ENCODE measurements at regions not wholly inside any gene's neighbourhood (a gene's known extent, or its start where the extent isn't known, plus 50 kb on each side); places are given as distances from the start of the nearest gene placed in this dataset.

DNA sequence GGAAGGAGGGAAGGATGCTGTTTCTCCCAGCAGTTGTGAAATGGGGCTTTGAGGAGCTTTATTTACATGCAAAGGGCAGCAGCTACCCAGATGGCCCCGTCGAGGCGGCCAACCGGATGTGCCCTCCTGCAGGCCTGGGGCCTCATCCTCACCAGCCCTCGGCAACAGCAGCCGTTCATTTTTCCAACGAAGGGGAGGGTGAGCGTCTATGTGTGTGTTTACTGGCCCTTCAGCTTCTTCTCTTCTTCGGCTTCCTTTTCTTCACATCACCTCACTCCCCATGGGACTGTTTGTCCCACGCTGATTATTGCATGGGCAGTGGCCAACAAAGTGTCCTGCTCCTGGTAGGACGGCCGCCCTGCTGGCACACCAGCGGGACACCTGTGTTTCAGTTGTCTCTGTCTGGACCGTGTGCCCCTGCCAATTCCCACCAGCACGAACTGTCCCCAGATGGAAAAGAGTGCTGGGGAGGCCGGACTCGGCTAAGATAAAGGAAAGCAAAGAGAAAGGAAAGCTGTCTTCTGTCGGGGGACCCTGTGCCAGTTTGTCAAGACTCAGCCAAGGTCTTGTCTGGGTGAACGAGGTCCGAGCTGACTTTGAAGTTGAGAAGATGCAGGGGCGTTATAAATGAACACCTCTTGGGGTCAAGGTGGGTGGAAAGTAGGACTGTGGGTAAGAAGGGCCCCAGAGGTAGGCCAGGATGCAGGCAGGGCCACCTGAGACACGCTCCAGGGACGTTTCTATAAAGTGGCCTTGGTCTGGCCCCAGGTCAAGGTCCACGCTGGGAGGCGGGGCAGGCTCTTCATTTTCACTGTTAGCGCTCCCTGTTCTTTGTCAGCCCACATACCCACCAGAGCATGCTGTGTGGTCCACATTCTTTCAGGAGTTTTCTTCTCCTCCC is 57.0 kb downstream of the FAM50B start:
- no peak overlapping the region for H3K27ac ChIP-seq (ENCODE audit: extremely low read depth, low read depth, low read length)
- no peaks in the 10 kb centered on the region for H4K20me1 ChIP-seq (replicated peaks; ENCODE audit: control insufficient read depth, insufficient read depth, low read length)
- no peaks in the 10 kb centered on the region for H3K36me3 ChIP-seq (ENCODE audit: control insufficient read depth, insufficient read depth, low read length)
- in situ Hi-C loops (cut with MboI) (no loop called here), intact Hi-C loops (cut with micrococcal nuclease) (no loop called here)
- no peaks in the 10 kb centered on the region for H3K79me2 ChIP-seq (ENCODE audit: control insufficient read depth, insufficient read depth, low read length)
- peaks cover 2 to 4% of the 10 kb centered on the region in 2 experiments; a peak in 4 of 5 replicates for H3K4me1 ChIP-seq (replicated peaks in 1 of 2; ENCODE audit: control insufficient read depth in 2 of 2, insufficient read depth in 2 of 2, low read length in 2 of 2)
- FAIRE-seq: no peak
- no peaks in the 10 kb centered on the region for H3K9me1 ChIP-seq (ENCODE audit: control insufficient read depth, insufficient read depth, low read length)
- no peaks in the 10 kb centered on the region for H3K9me3 ChIP-seq (replicated peaks; ENCODE audit: control insufficient read depth, insufficient read depth, low read depth, low read length)
- no peak for ATAC-seq
- ChIA-PET POLR2A (interaction anchor here (0.6 to 0.7 kb wide), 2 partner anchors 10 to 152 kb away, joined by 3 read pairs; no protein-coding TSS in a partner anchor), CTCF (ENCODE audit: low intra/inter-chr PET ratio) (no interaction called here)
- 31% methylated on average over 26 of the region's 26 CpGs for WGBS (ENCODE audit: insufficient coverage, low coverage, missing lambda C conversion rate)
- BruUV-seq (replicated peaks): no TSS peak
- no peak overlapping the region for H3K4me3 ChIP-seq
- H3K27me3 ChIP-seq (ENCODE audit: control insufficient read depth in 2 of 2, insufficient read depth in 2 of 2, low read length in 2 of 2): peaks cover 6 to 43% of the 10 kb centered on the region in 2 experiments; a peak in 4 of 5 replicates
- H3K4me2 ChIP-seq (ENCODE audit: insufficient read depth, low read length): no peak overlapping the region
- no peak overlapping the region for H2AFZ ChIP-seq (ENCODE audit: low read depth, low read length)
- no peak overlapping the region for H3K9ac ChIP-seq (ENCODE audit: insufficient read depth in 1 of 2, low read depth in 2 of 2, low read length in 2 of 2)
- DNase-seq (ENCODE audit: extremely low read depth in 1 of 4, low spot score in 3 of 4): no peak
- no peak for TF ChIP-seq NKRF (IDR thresholded peaks at IDR 0.05; ENCODE audit: borderline replicate concordance)
- TF ChIP-seq NR2C1 (IDR thresholded peaks at IDR 0.05): no peak
- no peak for TF ChIP-seq NR2C1 (tag; IDR thresholded peaks at IDR 0.05)
- no peak for TF ChIP-seq CTBP1 (IDR thresholded peaks at IDR 0.05; ENCODE audit: borderline replicate concordance)
- no peak for TF ChIP-seq POLR2A (conservative IDR thresholded peaks at IDR 0.05)
- TF ChIP-seq IFI16 (CRISPR knock-in tag; IDR thresholded peaks at IDR 0.05): no peak
- no peak for TF ChIP-seq SMC3 (conservative IDR thresholded peaks at IDR 0.05; ENCODE audit: insufficient read depth, low read depth, low read length)
- TF ChIP-seq, protein P1, sequence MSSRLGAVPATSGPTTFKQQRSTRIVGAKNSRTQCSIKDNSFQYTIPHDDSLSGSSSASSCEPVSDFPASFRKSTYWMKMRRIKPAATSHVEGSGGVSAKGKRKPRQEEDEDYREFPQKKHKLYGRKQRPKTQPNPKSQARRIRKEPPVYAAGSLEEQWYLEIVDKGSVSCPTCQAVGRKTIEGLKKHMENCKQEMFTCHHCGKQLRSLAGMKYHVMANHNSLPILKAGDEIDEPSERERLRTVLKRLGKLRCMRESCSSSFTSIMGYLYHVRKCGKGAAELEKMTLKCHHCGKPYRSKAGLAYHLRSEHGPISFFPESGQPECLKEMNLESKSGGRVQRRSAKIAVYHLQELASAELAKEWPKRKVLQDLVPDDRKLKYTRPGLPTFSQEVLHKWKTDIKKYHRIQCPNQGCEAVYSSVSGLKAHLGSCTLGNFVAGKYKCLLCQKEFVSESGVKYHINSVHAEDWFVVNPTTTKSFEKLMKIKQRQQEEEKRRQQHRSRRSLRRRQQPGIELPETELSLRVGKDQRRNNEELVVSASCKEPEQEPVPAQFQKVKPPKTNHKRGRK (tag; IDR thresholded peaks at IDR 0.05): no peak
- no peak for TF ChIP-seq PRMT5 (CRISPR knock-in tag; IDR thresholded peaks at IDR 0.05)
- TF ChIP-seq NUFIP1 (IDR thresholded peaks at IDR 0.05; ENCODE audit: partially characterized antibody): no peak
- TF ChIP-seq IRF9 (tag; IDR thresholded peaks at IDR 0.05): no peak
